ENCODE measurements at regions not wholly inside any gene's neighbourhood (a gene's known extent, or its start where the extent isn't known, plus 50 kb on each side); places are given as distances from the start of the nearest gene placed in this dataset.

DNA sequence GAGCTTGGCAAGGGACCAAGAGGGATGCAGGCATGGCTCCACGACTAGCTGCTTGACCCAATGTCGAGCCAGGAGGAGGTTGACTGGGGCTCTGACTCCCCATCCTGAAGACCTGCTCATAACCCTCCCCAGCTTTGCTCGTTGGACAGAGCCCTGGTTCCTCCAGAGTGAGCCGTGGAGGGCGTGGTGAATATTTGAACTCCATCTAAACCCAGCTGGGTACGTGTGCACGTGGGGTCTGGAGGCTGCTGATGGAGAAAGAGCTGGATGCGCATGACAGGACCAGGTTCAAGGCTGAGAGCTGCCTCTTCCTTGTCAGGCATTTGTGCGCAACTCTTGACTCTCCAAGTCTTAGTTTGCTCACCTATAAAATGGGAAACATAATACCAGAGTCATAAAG, 282.8 kb downstream of the TLE3 start:
- TF ChIP-seq, protein P1, sequence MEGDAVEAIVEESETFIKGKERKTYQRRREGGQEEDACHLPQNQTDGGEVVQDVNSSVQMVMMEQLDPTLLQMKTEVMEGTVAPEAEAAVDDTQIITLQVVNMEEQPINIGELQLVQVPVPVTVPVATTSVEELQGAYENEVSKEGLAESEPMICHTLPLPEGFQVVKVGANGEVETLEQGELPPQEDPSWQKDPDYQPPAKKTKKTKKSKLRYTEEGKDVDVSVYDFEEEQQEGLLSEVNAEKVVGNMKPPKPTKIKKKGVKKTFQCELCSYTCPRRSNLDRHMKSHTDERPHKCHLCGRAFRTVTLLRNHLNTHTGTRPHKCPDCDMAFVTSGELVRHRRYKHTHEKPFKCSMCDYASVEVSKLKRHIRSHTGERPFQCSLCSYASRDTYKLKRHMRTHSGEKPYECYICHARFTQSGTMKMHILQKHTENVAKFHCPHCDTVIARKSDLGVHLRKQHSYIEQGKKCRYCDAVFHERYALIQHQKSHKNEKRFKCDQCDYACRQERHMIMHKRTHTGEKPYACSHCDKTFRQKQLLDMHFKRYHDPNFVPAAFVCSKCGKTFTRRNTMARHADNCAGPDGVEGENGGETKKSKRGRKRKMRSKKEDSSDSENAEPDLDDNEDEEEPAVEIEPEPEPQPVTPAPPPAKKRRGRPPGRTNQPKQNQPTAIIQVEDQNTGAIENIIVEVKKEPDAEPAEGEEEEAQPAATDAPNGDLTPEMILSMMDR (IDR thresholded peaks at IDR 0.05; ENCODE audit: insufficient read depth, missing control alignments), result no peak
- DNase-seq (ENCODE audit: insufficient read length, low spot score), result no peak
- no peak for FAIRE-seq

DNA sequence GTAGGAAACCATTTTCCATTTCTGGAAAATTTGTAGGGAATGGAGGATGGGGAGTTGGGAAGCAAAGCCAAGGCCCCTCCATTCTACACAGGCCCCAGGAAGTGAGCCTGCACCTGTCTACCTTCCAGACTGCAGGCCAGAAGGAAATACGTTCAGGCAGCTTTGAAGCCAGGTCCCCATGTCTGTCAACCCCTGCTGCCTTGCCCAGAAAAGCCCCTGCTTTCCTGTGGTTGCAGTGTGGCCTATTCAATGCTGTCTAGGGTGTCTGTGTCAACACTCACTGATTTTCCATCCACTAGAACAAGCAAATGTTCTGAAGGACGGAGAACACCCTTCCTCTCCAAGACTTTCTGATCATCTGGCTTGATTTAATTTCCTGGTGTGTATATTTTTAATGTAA, 281.9 kb downstream of the TLE3 start:
- TF ChIP-seq, protein P1 (IDR thresholded peaks at IDR 0.05; ENCODE audit: insufficient read depth, missing control alignments), result no peak
- DNase-seq (ENCODE audit: insufficient read length, low spot score) (no peak), FAIRE-seq (no peak)

DNA sequence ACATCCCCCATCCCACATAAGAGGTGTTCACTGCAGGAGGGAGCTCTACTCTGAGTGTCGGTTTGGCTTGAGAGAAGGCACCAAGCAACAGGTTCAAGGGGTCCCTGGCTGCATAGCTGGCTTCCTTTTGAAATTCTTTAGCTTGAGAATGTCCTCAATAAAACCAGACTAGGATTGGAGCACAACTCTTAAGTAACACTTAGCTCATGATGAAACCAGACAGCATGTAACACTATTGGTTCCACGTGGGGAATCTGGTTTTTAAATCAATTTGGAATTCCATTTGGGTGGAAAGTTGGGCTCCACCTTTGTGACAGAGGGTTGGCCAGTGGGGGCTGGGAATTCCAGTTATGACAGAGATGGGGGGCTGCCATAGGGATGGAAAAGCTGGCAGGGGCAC, 281.2 kb downstream of the TLE3 start:
- TF ChIP-seq, protein P1 (IDR thresholded peaks at IDR 0.05; ENCODE audit: insufficient read depth, missing control alignments), result no peak
- FAIRE-seq (no peak), DNase-seq (ENCODE audit: insufficient read length, low spot score) (no peak)

DNA sequence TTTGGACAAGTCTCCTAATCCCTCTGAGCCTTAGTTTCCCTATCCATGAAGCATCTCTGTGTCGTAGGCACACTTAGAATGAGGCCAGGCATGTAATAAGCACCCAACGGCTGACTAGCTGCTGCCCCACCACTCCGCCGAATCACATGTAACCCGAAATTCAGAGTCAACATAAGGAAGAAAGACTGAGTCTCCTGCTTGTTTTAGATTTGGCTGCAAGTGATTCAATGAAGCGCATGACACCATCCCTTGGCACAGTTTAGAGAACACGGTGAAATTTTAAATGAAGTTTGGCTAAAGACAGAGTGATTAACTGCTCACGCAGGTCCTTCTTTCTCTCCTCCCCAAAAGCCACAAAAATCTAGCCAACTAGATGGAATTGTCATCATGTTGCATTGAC, 279.2 kb downstream of the TLE3 start:
- DNase-seq (ENCODE audit: insufficient read length, low spot score), result no peak
- TF ChIP-seq, protein P1 (IDR thresholded peaks at IDR 0.05; ENCODE audit: insufficient read depth, missing control alignments), result no peak
- FAIRE-seq, result no peak

DNA sequence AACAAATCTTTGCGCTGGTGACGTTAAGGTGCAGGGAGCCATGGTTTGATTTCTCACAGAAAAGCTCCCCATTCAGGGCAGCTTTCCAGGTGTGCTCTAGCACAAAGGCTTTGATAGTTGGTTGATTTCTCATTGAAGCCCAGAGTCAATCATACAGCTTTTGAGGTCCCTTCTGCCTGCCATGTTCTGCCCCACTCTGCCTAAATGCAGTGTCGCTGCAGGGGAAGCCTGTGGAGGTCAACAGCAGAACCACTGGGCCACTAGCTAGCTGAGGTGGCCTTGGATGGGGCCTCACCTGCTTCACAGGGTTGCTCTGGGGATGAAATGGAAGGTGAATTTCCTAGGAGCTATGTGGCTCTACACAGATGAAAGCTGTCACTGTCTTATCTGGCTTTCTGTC, 278.3 kb downstream of the TLE3 start:
- FAIRE-seq (no peak), DNase-seq (ENCODE audit: insufficient read length, low spot score) (no peak)
- TF ChIP-seq, protein P1 (IDR thresholded peaks at IDR 0.05; ENCODE audit: insufficient read depth, missing control alignments), result no peak

DNA sequence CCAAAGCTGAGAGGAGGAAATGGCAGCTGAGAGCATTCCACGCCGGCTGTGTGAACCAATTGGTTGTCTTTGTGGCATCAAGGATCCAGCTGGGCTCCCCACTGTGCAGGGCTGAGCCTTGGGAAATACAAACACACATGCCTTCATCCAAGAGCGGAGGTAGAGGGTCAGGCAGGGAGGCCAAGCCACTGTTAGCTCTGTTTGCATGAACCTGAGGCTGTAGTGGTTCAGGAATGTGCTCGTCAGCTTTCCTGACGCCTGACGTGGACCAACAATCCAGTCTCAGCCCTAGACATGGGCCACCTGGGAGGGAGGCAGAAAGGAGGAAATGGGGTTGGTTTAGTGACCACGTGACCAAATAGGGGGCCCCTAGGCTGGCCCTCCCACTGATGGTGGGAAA, 276.9 kb downstream of the TLE3 start:
- DNase-seq (ENCODE audit: insufficient read length, low spot score), result no peak

DNA sequence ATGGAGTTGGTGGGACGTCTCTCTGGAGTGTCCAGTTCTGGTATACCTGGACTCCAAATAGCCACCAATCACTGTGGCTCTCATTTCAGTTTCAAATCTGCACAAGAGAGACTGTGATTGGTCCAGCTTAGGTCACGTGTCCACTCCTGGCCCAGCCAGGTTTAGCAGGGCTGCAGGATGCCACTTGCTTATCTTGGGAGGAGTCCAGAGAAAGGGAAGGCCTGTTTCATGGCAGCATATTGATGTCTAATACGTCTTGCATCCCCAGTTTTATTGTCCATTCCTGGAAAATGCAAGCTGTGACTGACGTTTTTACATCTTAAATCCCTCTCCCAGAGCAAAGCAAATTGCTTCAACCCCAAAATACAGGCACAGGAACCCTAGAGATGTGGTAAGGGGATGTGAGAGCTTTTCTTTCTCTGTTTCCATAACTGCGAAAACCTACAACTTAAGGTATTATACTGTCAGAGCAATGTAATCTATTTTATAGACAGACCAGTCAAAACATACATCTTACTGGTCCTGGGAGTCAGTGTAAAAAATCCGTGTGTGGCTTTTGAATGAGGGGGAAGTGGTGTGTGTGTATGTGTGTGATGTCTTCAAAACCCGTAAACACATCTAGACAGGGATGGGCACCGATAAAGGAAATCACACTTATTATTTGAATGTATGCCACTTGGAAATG, 274.4 kb downstream of the TLE3 start:
- DNase-seq (ENCODE audit: insufficient read length, low spot score) (no peak), FAIRE-seq (no peak)
- TF ChIP-seq, protein P1 (IDR thresholded peaks at IDR 0.05; ENCODE audit: insufficient read depth, missing control alignments), result no peak

More for the DNA sequence above, 276.9 kb downstream of the TLE3 start:
- FAIRE-seq, result no peak
- TF ChIP-seq, protein P1 (IDR thresholded peaks at IDR 0.05; ENCODE audit: insufficient read depth, missing control alignments), result no peak

Measured in D721Med (cell line).